ENCODE measurements at regions not wholly inside any gene's neighbourhood (a gene's known extent, or its start where the extent isn't known, plus 50 kb on each side); places are given as distances from the start of the nearest gene placed in this dataset.

- peaks cover 3% of the 10 kb centered on the region for H3K9me3 Mint-ChIP-seq (ENCODE audit: low read depth)
- peaks cover 47% of the 10 kb centered on the region for H3K4me1 Mint-ChIP-seq (ENCODE audit: low read depth)
- H3K27ac Mint-ChIP-seq, result peak overlapping the region; percentile 4
- no peaks in the 10 kb centered on the region for H3K36me3 Mint-ChIP-seq (ENCODE audit: insufficient read depth)
- no peak overlapping the region for H3K4me3 Mint-ChIP-seq (ENCODE audit: low read depth)
- TF ChIP-seq CTCF (IDR thresholded peaks at IDR 0.05; ENCODE audit: unreplicated experiment), result no peak
- no peaks in the 10 kb centered on the region for H3K27me3 Mint-ChIP-seq
- DNase-seq (ENCODE audit: low spot score, unreplicated experiment), result no peak
Observed at GRCh38 chr12:124184456-124184855, 110.4 kb upstream of the RFLNA start.

- no peaks in the 10 kb centered on the region for H3K27me3 Mint-ChIP-seq
- peaks cover 3% of the 10 kb centered on the region for H3K9me3 Mint-ChIP-seq (ENCODE audit: low read depth)
- H3K27ac Mint-ChIP-seq, result peak overlapping the region; percentile 90
- TF ChIP-seq CTCF (IDR thresholded peaks at IDR 0.05; ENCODE audit: unreplicated experiment), result no peak
- H3K4me3 Mint-ChIP-seq (ENCODE audit: low read depth), result peak overlapping the region; percentile 43
- H3K4me1 Mint-ChIP-seq (ENCODE audit: low read depth), result peaks cover 50% of the 10 kb centered on the region
- H3K36me3 Mint-ChIP-seq (ENCODE audit: insufficient read depth), result no peaks in the 10 kb centered on the region
- DNase-seq (ENCODE audit: low spot score, unreplicated experiment), result no peak
Observed at GRCh38 chr12:124185971-124186686, 108.8 kb upstream of the RFLNA start.

- Mint-ChIP-seq H3K9me3 (ENCODE audit: low read depth) (peaks cover 1% of the 10 kb centered on the region), H3K4me1 (ENCODE audit: low read depth) (peaks cover 53% of the 10 kb centered on the region), H3K36me3 (ENCODE audit: insufficient read depth) (no peaks in the 10 kb centered on the region), H3K27ac (peak overlapping the region; percentile 93), H3K27me3 (no peaks in the 10 kb centered on the region), H3K4me3 (ENCODE audit: low read depth) (peak overlapping the region; percentile 0)
- no peak for TF ChIP-seq CTCF (IDR thresholded peaks at IDR 0.05; ENCODE audit: unreplicated experiment)
- DNase-seq (ENCODE audit: low spot score, unreplicated experiment), result no peak
Observed at GRCh38 chr12:124188084-124188483, 106.8 kb upstream of the RFLNA start.

GRCh38 chr12:124188561-124189405, 106.1 kb upstream of the RFLNA start:
- Mint-ChIP-seq H3K27ac (peak overlapping the region; percentile 93), H3K27me3 (no peaks in the 10 kb centered on the region), H3K4me3 (ENCODE audit: low read depth) (peak overlapping the region; percentile 0), H3K9me3 (ENCODE audit: low read depth) (peaks cover 6% of the 10 kb centered on the region), H3K4me1 (ENCODE audit: low read depth) (peaks cover 55% of the 10 kb centered on the region), H3K36me3 (ENCODE audit: insufficient read depth) (no peaks in the 10 kb centered on the region)
- TF ChIP-seq CTCF (IDR thresholded peaks at IDR 0.05; ENCODE audit: unreplicated experiment), result no peak
- no peak for DNase-seq (ENCODE audit: low spot score, unreplicated experiment)

GRCh38 chr12:124190312-124191023, 104.4 kb upstream of the RFLNA start:
- Mint-ChIP-seq H3K9me3 (ENCODE audit: low read depth) (peaks cover 6% of the 10 kb centered on the region), H3K4me3 (ENCODE audit: low read depth) (no peak overlapping the region), H3K27ac (no peak overlapping the region), H3K4me1 (ENCODE audit: low read depth) (peaks cover 59% of the 10 kb centered on the region), H3K27me3 (no peaks in the 10 kb centered on the region), H3K36me3 (ENCODE audit: insufficient read depth) (no peaks in the 10 kb centered on the region)
- TF ChIP-seq CTCF (IDR thresholded peaks at IDR 0.05; ENCODE audit: unreplicated experiment), result no peak
- DNase-seq (ENCODE audit: low spot score, unreplicated experiment), result no peak

Data from progenitor cell of endocrine pancreas (in vitro differentiated cells).